GM18858 (cell line): ENCODE measurements at regions not wholly inside any gene's neighbourhood (a gene's known extent, or its start where the extent isn't known, plus 50 kb on each side); places are given as distances from the start of the nearest gene placed in this dataset.
"Not testable (repeated sequence)": the region's sequence is repeated elsewhere in the genome, so short reads cannot be mapped to it uniquely, and the experiment has no call there.

Experiments used
- ATAC-seq: cut with Tn5 transposase; IDR thresholded peaks from one replicate; pipeline ENCODE4 v1.9.1; 2021; ENCODE audit not compliant: unreplicated experiment

- ATAC-seq = no peak
Measured at GRCh38 chr21:27323331-27323730, 356.4 kb upstream of the ADAMTS5 start.

GRCh38 chr21:27321791-27322190, 354.9 kb upstream of the ADAMTS5 start:
- ATAC-seq = no peak

DNA sequence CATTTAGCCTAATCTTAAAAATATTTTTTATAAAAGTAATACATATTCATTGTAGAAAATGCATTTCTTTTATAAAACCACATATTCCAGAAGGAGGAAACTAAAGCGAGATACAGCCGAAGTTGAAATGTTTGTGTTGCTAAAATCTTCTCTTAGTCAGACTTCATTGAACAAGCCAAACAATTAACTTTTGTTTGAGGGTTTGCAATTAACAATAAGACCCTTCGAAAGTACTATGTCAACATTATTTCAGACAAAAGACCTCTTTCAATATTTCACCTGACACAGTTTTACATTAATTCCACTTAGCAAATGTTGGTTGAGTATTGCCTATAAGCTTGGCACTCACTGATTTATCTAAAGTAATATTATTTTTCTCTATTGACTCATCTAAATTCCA, 354.0 kb upstream of the ADAMTS5 start:
- no peak for ATAC-seq

- ATAC-seq = not testable (repeated sequence)
Measured at GRCh38 chr21:27317601-27318000, 350.7 kb upstream of the ADAMTS5 start.

DNA sequence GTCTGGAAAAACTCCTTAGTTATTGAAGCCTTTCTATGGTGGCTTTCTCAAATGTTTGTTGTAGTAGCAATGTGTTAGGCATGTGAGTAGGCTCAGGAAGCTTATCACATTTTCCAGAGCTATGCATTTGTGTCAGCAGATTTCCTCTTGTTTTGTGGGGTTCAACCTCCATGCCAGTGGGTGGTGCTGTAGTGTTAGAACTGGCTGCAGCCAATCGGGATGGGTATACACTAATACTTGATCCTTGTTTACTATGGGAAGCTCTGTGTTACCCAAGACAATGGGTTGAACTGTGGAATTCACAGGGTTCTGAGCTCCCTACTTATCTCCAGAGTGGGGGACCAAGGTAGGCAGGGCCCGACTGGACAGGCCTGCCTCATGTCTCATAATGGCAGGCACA, 348.5 kb upstream of the ADAMTS5 start:
- no peak for ATAC-seq

- no peak for ATAC-seq
Measured at GRCh38 chr21:27314131-27314530, 347.2 kb upstream of the ADAMTS5 start.

DNA sequence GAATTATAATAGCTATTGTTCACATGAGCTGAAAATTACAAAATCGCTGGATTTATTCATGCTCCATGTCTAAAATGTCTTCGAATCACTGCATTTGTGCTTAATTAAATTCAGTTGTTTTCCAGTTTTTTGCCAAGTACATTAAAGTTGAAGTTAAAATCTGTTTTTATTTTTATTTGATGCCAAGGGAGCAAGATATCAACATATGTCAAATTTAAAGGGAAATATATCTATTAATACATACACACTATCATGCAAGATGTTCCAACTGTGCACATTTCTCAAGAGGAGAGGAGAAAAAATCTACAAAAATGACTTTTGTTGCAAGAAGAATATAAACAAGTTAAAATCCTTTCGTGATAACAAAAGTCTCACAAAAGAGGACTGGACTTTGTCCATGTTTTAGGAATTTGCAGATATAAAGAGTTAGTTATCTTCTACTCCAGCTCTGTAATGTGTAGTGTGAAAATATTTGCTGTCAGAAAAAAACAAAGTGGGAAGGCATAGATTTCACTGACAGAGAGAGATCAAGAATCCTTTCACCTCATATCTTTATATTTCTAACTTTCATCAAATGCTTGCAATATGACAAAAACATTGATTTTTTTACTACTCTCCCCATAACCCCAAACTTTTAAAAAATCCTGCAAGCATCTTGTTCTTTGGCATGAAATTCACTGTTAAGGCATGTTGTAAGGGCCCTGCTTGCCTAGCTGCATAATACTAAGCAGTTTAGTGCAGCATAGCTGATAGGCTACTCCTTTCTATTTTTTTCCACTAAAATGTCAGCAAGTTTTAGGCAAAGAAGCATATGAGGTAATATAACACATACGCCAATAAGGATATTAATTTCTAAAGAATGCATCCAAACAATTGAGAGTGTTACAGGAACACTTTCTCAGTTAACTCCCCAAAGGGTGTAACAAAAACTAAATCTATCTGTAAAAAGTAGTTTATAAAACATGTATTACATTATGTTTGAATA, 340.2 kb upstream of the ADAMTS5 start:
- ATAC-seq = no peak

- no peak for ATAC-seq
Measured at GRCh38 chr21:27306206-27306605, 339.3 kb upstream of the ADAMTS5 start.

DNA sequence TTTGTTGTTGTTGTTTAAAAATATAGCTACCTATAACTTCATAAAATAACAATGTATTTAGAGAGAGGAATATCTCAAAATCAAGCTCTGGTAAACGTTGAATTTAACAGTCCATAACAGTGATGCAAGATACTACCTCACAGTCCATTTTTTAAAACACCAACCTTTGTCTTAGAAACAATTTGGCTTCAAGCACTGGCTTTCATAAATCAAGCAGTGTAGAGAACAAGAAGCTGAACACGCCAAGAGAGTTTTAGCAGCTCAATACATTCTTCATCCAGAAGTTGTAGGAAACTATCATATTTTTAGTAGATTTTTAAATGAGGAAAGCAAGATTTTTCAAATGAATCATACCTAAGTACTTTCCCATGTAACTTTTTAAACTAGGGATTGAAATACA, 334.3 kb upstream of the ADAMTS5 start:
- ATAC-seq = no peak

DNA sequence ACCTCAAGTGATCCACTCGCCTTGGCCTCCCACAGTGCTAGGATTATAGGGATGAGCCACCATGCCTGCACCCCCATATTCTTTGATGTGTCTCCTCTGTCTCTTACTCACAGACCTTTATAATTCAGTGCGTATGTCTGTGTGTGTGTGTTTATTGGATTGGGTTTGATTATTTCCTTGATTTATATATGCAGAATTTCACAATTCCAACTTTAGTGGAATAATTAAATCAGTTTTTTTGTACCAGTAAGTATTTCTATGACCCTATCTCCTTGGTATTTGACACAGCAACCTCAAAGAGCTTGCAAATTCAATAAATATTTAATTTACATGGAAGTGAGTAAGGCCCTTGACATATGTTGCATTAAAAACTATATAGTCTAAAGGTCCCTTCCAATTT, 333.9 kb upstream of the ADAMTS5 start:
- no peak for ATAC-seq

- ATAC-seq = no peak
Measured at GRCh38 chr21:27298465-27298864, 331.6 kb upstream of the ADAMTS5 start.

DNA sequence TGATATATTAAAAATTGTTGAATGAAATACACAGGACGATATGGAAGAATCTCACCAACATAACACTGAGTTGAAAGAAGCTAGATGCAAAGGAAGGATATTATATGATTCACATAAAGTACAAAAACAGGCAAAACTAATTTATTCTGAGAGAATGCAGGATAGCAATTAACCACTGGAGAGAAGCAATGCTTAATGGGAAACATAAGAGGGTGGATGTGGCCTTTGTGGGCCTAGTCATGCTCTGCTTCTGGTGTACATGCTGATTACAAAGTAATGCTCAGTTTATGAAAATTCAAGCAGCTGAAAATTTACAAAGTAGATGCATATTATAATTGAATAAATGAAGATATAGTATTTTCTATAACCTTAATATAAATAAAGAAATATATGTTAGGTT, 326.4 kb upstream of the ADAMTS5 start:
- no peak for ATAC-seq

GRCh38 chr21:27292783-27293182, 325.9 kb upstream of the ADAMTS5 start:
- ATAC-seq = no peak

GRCh38 chr21:27292229-27292628, 325.3 kb upstream of the ADAMTS5 start:
- ATAC-seq = no peak

DNA sequence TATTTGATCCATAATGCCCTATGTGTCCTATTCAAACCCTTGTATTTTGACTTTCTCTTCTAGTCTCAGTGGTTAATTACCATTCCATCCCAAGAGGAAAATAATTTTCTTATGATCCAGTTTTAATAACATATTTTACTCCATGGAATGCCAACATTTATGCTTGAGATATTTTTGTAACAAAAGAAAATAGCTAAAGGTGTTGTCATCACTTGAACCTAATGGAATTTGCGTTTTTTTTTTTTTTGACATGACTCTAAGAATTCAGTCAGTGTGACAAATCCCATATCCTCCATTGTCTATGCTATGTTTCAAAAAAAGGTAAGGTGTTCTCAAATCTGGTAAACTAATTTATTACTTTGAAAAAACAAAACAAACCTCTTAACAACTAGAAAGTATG, 324.1 kb upstream of the ADAMTS5 start:
- ATAC-seq = no peak

- ATAC-seq = no peak
Measured at GRCh38 chr21:27290028-27290427, 323.1 kb upstream of the ADAMTS5 start.

DNA sequence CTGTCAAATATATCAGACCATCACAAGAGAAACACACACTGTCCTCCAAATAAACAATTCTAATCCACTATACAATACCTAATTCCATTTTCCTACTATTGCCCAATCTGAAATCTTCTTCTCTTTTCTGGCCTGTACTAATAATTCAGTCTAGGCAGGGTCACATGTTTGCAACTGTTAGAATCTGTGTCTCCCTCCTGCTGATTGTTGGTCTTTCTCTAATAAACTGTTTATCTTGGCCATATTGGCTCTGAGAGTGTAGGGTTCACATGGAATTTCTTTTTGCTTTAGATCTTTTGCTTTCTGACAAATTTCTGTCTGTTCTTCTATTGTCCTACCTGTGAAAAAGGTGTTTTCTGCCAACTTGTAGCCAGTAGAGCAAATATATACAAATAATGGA, 319.9 kb upstream of the ADAMTS5 start:
- no peak for ATAC-seq

GRCh38 chr21:27277110-27277509, 310.2 kb upstream of the ADAMTS5 start:
- ATAC-seq = no peak

GRCh38 chr21:27275294-27275927, 308.5 kb upstream of the ADAMTS5 start:
- ATAC-seq = no peak

GRCh38 chr21:27269644-27270043, 302.8 kb upstream of the ADAMTS5 start:
- ATAC-seq = no peak

DNA sequence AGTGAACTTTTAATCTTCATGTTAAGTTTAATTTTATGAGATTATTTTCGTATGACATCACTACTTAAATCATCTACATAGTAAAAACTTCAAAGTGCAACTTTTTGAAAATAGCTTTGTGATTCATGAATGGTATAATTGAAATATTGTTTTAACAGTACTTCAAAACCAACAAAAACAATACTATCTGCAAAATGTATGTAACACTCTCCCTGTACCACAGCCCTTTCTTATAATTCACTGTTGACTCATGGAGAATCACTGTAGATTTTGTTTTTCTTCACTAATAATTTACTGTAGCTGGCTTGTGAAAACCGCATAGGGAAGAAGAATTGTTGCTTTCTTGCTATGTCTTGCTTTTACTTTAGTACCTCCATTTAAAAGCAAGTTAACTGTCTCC, 301.4 kb upstream of the ADAMTS5 start:
- ATAC-seq = no peak

GRCh38 chr21:27265949-27266348, 299.1 kb upstream of the ADAMTS5 start:
- ATAC-seq = no peak
